SH-SY5Y (cell line): ENCODE measurements at regions not wholly inside any gene's neighbourhood (a gene's known extent, or its start where the extent isn't known, plus 50 kb on each side); places are given as distances from the start of the nearest gene placed in this dataset.

Source experiments
- GATA2 ChIP-seq: IDR thresholded peaks from 2 replicates; pipeline ENCODE4 v1.6.1; 2011; ENCODE audit warnings: mild to moderate bottlenecking, low read depth, low read length
- GATA3 ChIP-seq: IDR thresholded peaks from 2 replicates; pipeline ENCODE4 v1.6.1; 2011; ENCODE audit warnings: low read depth, mild to moderate bottlenecking, low read length, moderate library complexity

- TF ChIP-seq GATA2 (no peak), GATA3 (no peak)
Measured at GRCh38 chrX:3962511-3963311, 249.3 kb upstream of the PRKX start.
